Nephron progenitor cell (in vitro differentiated cells): ENCODE measurements at regions not wholly inside any gene's neighbourhood (a gene's known extent, or its start where the extent isn't known, plus 50 kb on each side); places are given as distances from the start of the nearest gene placed in this dataset.

Source experiments
- DNase-seq: peaks from one replicate; pipeline ENCODE4 v3.0.0; 2021
- H3K27ac Mint-ChIP-seq: 2 replicates; pipeline ENCODE4 v1.8.0; 2021; ENCODE audit warnings: mild to moderate bottlenecking, moderate library complexity, mixed read lengths
- H3K27me3 Mint-ChIP-seq: 2 replicates; pipeline ENCODE4 v1.8.0; 2021; ENCODE audit warnings: mild to moderate bottlenecking, low read depth, mixed read lengths; ENCODE audit not compliant: poor library complexity
- H3K36me3 Mint-ChIP-seq: 2 replicates; pipeline ENCODE4 v1.8.0; 2021; ENCODE audit warnings: low read depth, mixed read lengths
- H3K4me1 Mint-ChIP-seq: 2 replicates; pipeline ENCODE4 v1.8.0; 2021; ENCODE audit warnings: mixed read lengths
- H3K4me3 Mint-ChIP-seq: 2 replicates; pipeline ENCODE4 v1.8.0; 2021; ENCODE audit warnings: mild to moderate bottlenecking, moderate library complexity, mixed read lengths
- H3K9me3 Mint-ChIP-seq: 2 replicates; pipeline ENCODE4 v1.8.0; 2021; ENCODE audit warnings: mild to moderate bottlenecking, moderate library complexity, mixed read lengths
- CTCF ChIP-seq: fragments of 200-600 bp; sonication (generic); IDR thresholded peaks from 2 replicates; pipeline ENCODE4 v1.5.0; 2021; ENCODE audit warnings: antibody characterized with exemption

GRCh38 chr1:177891809-177892208 is 78.0 kb downstream of the SEC16B start:
- no peaks in the 10 kb centered on the region for H3K36me3 Mint-ChIP-seq
- H3K27me3 Mint-ChIP-seq = peaks cover 38% of the 10 kb centered on the region

GRCh38 chr1:177890479-177890878 is 79.4 kb downstream of the SEC16B start:
- H3K9me3 Mint-ChIP-seq = peaks cover 47% of the 10 kb centered on the region
- TF ChIP-seq CTCF = no peak
- H3K4me1 Mint-ChIP-seq = no peaks in the 10 kb centered on the region
- no peak for DNase-seq
- H3K36me3 Mint-ChIP-seq = no peaks in the 10 kb centered on the region
- H3K27ac Mint-ChIP-seq = no peak overlapping the region
- no peak overlapping the region for H3K4me3 Mint-ChIP-seq
- peaks cover 28% of the 10 kb centered on the region for H3K27me3 Mint-ChIP-seq

More at GRCh38 chr1:177891809-177892208, 78.0 kb downstream of the SEC16B start:
- peaks cover 43% of the 10 kb centered on the region for H3K9me3 Mint-ChIP-seq
- TF ChIP-seq CTCF = no peak
- H3K27ac Mint-ChIP-seq = no peak overlapping the region
- no peaks in the 10 kb centered on the region for H3K4me1 Mint-ChIP-seq
- no peak overlapping the region for H3K4me3 Mint-ChIP-seq
- DNase-seq = no peak

- no peak for DNase-seq
- H3K4me3 Mint-ChIP-seq = no peak overlapping the region
- H3K9me3 Mint-ChIP-seq = peaks cover 17% of the 10 kb centered on the region
- peaks cover 38% of the 10 kb centered on the region for H3K27me3 Mint-ChIP-seq
- no peaks in the 10 kb centered on the region for H3K36me3 Mint-ChIP-seq
- TF ChIP-seq CTCF = no peak
- no peak overlapping the region for H3K27ac Mint-ChIP-seq
- H3K4me1 Mint-ChIP-seq = no peaks in the 10 kb centered on the region
Observed at GRCh38 chr1:177884479-177885021, 85.3 kb downstream of the SEC16B start.

- Mint-ChIP-seq H3K9me3 (peaks cover 16% of the 10 kb centered on the region), H3K4me1 (no peaks in the 10 kb centered on the region), H3K36me3 (no peaks in the 10 kb centered on the region), H3K27me3 (peaks cover 37% of the 10 kb centered on the region), H3K27ac (no peak overlapping the region), H3K4me3 (no peak overlapping the region)
- no peak for DNase-seq
- no peak for TF ChIP-seq CTCF
Observed at GRCh38 chr1:177883581-177883980, 86.3 kb downstream of the SEC16B start.

- no peak overlapping the region for H3K27ac Mint-ChIP-seq
- no peak for TF ChIP-seq CTCF
- peaks cover 18% of the 10 kb centered on the region for H3K9me3 Mint-ChIP-seq
Observed at GRCh38 chr1:177880339-177880891, 89.4 kb downstream of the SEC16B start.

GRCh38 chr1:177877086-177877485 is 92.8 kb downstream of the SEC16B start:
- peaks cover 23% of the 10 kb centered on the region for H3K27me3 Mint-ChIP-seq

More at GRCh38 chr1:177880339-177880891, 89.4 kb downstream of the SEC16B start:
- H3K36me3 Mint-ChIP-seq = no peaks in the 10 kb centered on the region
- no peaks in the 10 kb centered on the region for H3K4me1 Mint-ChIP-seq
- DNase-seq = no peak
- H3K27me3 Mint-ChIP-seq = peaks cover 34% of the 10 kb centered on the region
- H3K4me3 Mint-ChIP-seq = no peak overlapping the region

More at GRCh38 chr1:177877086-177877485, 92.8 kb downstream of the SEC16B start:
- no peak for TF ChIP-seq CTCF
- Mint-ChIP-seq H3K4me3 (no peak overlapping the region), H3K36me3 (no peaks in the 10 kb centered on the region), H3K4me1 (peaks cover 14% of the 10 kb centered on the region), H3K9me3 (peaks cover 11% of the 10 kb centered on the region), H3K27ac (no peak overlapping the region)
- DNase-seq = no peak
